Parathyroid adenoma (tissue), 2 donors: ENCODE measurements at regions not wholly inside any gene's neighbourhood (a gene's known extent, or its start where the extent isn't known, plus 50 kb on each side); places are given as distances from the start of the nearest gene placed in this dataset.
A peak's percentile ranks its signal among the peaks of the same experiment; 100 is the strongest.

Source experiments
- H2AFZ ChIP-seq: fragments of 300-600 bp; sonication (generic); one replicate; pipeline ENCODE4 v1.7.0; 2017; ENCODE audit warnings: antibody characterized with exemption, mild to moderate bottlenecking
- H3K27ac ChIP-seq: fragments of 300-600 bp; sonication (generic); one replicate; pipeline ENCODE4 v1.7.0; 2017
- H3K27me3 ChIP-seq: fragments of 300-600 bp; sonication (generic); one replicate; pipeline ENCODE4 v1.7.0; 2017; ENCODE audit warnings: low read length; ENCODE audit not compliant: control insufficient read depth, insufficient read depth
- H3K36me3 ChIP-seq: fragments of 300-600 bp; sonication (generic); one replicate; pipeline ENCODE4 v1.7.0; 2017; ENCODE audit warnings: low read length; ENCODE audit not compliant: control insufficient read depth, insufficient read depth
- H3K4me1 ChIP-seq: fragments of 300-600 bp; sonication (generic); one replicate; pipeline ENCODE4 v1.7.0; 2017; ENCODE audit warnings: control low read depth
- H3K4me2 ChIP-seq: fragments of 300-600 bp; sonication (generic); one replicate; pipeline ENCODE4 v1.7.0; 2017; ENCODE audit warnings: low read length
- H3K4me3 ChIP-seq: fragments of 300-600 bp; sonication (generic); one replicate; pipeline ENCODE4 v1.7.0; 2017; ENCODE audit warnings: low read depth, low read length
- H3K79me2 ChIP-seq: fragments of 300-600 bp; sonication (generic); one replicate; pipeline ENCODE4 v1.7.0; 2017; ENCODE audit warnings: control low read depth
- H3K9ac ChIP-seq: fragments of 300-600 bp; sonication (generic); one replicate; pipeline ENCODE4 v1.7.0; 2017; ENCODE audit warnings: mild to moderate bottlenecking
- H3K9me3 ChIP-seq: fragments of 300-600 bp; sonication (generic); one replicate; pipeline ENCODE4 v1.7.0; 2017; ENCODE audit warnings: low read length; ENCODE audit not compliant: control insufficient read depth
- TF ChIP-seq, protein P1 (sequence below): fragments of 300-600 bp; sonication (generic); IDR thresholded peaks from one replicate; pipeline ENCODE4 v1.7.0; 2017; ENCODE audit warnings: antibody characterized with exemption, mild to moderate bottlenecking
- donor health status: primary hyperparathyroidism.

DNA sequence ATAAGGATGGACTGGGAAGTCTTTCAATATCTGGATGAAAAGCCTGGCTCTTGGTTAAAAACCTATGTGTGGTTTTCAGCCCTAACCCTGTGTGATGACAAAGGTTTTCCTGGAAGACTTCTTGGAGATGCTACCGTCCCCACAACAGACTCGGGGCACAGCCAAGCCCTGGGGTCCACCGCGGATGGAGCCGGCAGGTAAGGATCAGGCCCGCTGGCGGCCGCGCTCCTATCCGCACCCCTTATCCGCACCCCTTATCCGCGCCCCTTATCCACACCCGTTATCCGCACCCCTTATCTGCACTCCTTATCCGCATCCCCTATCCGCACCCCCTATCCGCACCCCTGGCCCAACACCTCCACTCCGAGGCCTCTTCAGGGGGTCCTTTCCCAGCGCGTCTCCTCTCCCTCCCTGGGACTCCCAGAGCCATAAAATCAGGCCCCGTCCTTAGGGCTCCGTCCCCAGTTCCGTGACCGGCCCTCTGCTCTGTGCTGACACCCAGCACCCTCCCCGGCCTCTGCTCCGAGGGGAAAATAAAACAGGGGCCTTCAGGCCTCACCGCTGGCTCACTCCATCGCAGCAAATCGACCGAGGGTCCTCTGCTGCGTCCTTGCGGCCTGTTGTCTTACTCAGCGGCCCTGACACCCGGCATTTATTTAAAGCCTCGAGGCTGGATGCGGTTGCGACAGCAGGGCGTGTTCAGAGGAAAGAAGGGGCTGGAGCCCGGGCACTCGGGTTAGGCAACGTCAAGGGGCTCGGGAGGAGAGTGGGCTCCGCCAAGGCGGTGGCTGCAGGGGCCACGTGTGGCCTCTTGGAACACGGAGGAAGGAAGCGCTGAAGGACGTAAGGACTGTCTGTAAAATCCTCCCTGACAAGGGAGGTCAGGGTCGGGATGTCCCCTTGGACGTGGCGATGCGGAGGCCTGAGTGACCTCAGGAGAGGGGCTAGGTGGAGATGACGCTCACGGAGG is 215.1 kb upstream of the ADARB2 start:
- H3K9me3 ChIP-seq: no peaks in the 10 kb centered on the region
- no peak overlapping the region for H3K4me2 ChIP-seq
- no peak overlapping the region for H3K9ac ChIP-seq
- no peak overlapping the region for H2AFZ ChIP-seq
- TF ChIP-seq, protein P1, sequence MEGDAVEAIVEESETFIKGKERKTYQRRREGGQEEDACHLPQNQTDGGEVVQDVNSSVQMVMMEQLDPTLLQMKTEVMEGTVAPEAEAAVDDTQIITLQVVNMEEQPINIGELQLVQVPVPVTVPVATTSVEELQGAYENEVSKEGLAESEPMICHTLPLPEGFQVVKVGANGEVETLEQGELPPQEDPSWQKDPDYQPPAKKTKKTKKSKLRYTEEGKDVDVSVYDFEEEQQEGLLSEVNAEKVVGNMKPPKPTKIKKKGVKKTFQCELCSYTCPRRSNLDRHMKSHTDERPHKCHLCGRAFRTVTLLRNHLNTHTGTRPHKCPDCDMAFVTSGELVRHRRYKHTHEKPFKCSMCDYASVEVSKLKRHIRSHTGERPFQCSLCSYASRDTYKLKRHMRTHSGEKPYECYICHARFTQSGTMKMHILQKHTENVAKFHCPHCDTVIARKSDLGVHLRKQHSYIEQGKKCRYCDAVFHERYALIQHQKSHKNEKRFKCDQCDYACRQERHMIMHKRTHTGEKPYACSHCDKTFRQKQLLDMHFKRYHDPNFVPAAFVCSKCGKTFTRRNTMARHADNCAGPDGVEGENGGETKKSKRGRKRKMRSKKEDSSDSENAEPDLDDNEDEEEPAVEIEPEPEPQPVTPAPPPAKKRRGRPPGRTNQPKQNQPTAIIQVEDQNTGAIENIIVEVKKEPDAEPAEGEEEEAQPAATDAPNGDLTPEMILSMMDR: no peak
- no peaks in the 10 kb centered on the region for H3K27me3 ChIP-seq
- no peak overlapping the region for H3K4me3 ChIP-seq
- no peaks in the 10 kb centered on the region for H3K4me1 ChIP-seq
- H3K79me2 ChIP-seq: no peaks in the 10 kb centered on the region
- H3K36me3 ChIP-seq: no peaks in the 10 kb centered on the region
- no peak overlapping the region for H3K27ac ChIP-seq

DNA sequence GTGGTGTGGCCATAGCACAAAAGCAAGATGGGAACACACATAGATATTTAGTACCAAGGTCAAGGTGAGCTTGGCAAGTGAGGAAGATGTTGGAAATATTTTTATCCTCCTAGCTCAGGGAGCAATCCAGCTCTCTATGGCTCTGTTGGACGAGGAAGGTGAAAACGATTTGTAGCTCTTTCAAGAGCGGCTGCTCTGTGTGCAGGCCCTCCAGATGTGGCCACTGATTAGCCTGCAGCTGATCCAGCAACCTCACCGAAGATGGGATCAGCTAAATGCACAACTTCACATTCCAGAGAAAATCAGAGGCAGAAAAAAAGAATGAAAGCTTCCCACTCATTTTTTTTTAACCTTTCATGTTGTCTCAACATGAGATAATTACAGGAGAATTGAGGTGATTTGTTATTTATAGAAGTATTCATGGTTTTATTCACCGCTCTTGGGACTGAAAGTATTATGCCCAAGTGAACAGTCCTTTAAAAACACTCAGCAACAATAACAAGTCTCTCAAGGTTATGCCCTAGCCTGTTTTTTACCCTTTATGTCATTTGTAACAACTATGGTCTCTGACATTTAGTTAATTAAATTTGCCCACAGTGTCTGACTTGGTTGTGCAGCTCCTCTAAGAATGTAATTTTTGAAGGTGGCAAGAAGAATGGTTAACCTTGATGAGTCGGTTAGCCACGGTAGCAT is 213.6 kb upstream of the ADARB2 start:
- no peak overlapping the region for H3K4me2 ChIP-seq
- no peaks in the 10 kb centered on the region for H3K27me3 ChIP-seq
- H3K4me1 ChIP-seq: no peaks in the 10 kb centered on the region
- H3K9me3 ChIP-seq: no peaks in the 10 kb centered on the region
- no peak overlapping the region for H3K27ac ChIP-seq
- peak overlapping the region; percentile 1 for H2AFZ ChIP-seq
- H3K36me3 ChIP-seq: no peaks in the 10 kb centered on the region
- TF ChIP-seq, protein P1: no peak
- H3K9ac ChIP-seq: no peak overlapping the region
- no peak overlapping the region for H3K4me3 ChIP-seq
- no peaks in the 10 kb centered on the region for H3K79me2 ChIP-seq

DNA sequence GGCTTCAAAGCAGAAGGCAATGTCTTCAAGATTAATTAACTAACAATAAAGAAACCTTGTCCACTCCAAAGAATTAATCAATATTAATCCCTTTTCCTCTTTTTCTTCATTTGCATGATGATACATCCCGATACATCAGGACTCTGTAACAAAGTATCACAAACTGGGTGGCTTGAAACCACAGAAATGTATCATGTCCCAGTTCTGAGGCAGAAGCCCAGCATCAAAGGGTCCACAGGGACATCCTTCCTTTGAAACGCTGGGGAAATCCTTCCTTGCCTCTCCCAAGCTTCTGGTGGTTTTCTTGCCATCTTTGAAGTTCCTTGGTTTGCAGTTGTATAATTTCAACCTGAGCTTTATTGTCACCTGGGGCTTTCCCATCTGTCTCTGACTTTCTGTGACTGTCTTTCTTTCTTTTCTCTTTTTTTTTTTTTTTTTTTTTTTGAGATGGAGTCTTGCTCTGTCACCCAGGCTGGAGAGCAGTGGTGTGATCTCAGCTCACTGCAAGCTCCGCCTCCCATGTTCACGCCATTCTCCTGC is 210.2 kb upstream of the ADARB2 start:
- no peaks in the 10 kb centered on the region for H3K36me3 ChIP-seq
- H3K9ac ChIP-seq: no peak overlapping the region
- H3K27ac ChIP-seq: no peak overlapping the region
- H3K4me3 ChIP-seq: no peak overlapping the region
- no peaks in the 10 kb centered on the region for H3K27me3 ChIP-seq
- H3K4me2 ChIP-seq: no peak overlapping the region
- H3K79me2 ChIP-seq: no peaks in the 10 kb centered on the region
- no peak overlapping the region for H2AFZ ChIP-seq
- H3K9me3 ChIP-seq: no peaks in the 10 kb centered on the region
- no peaks in the 10 kb centered on the region for H3K4me1 ChIP-seq
- TF ChIP-seq, protein P1: no peak

DNA sequence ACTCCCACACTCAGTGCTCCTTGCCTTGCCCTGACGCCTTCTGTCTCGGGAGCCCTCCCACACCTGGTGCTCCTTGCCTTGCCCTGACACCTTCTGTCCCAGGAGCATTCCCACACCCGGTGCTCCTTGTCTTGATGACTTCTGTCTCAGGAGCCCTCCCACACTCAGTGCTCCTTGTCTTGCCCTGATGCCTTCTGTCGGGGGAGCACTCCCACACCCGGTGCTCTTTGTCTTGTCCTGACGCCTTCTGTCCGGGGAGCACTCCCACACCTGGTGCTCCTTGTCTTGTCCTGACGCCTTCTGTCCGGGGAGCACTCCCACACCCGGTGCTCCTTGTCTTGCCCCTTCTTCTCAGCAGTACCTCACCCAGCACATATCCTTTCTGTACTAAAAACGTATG is 207.2 kb upstream of the ADARB2 start:
- no peaks in the 10 kb centered on the region for H3K36me3 ChIP-seq
- no peaks in the 10 kb centered on the region for H3K4me1 ChIP-seq
- H3K9me3 ChIP-seq: no peaks in the 10 kb centered on the region
- H2AFZ ChIP-seq: no peak overlapping the region
- TF ChIP-seq, protein P1: no peak
- no peak overlapping the region for H3K27ac ChIP-seq
- H3K79me2 ChIP-seq: no peaks in the 10 kb centered on the region
- H3K4me2 ChIP-seq: no peak overlapping the region
- no peaks in the 10 kb centered on the region for H3K27me3 ChIP-seq
- no peak overlapping the region for H3K9ac ChIP-seq
- no peak overlapping the region for H3K4me3 ChIP-seq
